Astrocyte (in vitro differentiated cells and primary cell): ENCODE measurements at regions not wholly inside any gene's neighbourhood (a gene's known extent, or its start where the extent isn't known, plus 50 kb on each side); places are given as distances from the start of the nearest gene placed in this dataset.

Experiments used
- DNase-seq: peaks from one replicate; pipeline ENCODE4 v3.0.0-alpha.2; 2010; ENCODE audit warnings: low read depth
- FAIRE-seq: peaks from 2 replicates; lab custom pipeline; 2011; peaks lifted over from hg19 to GRCh38; lab: Jason Lieb, UNC
- H2AFZ ChIP-seq: 2 replicates; pipeline ENCODE4 v1.6.0; 2012; ENCODE audit warnings: low read depth, low read length, inconsistent platforms
- H3K27ac ChIP-seq: 2 replicates; pipeline ENCODE4 v1.5.1; 2011; ENCODE audit warnings: low read depth, low read length, inconsistent platforms
- H3K27me3 ChIP-seq: 2 replicates; pipeline ENCODE4 v1.6.0; 2011; ENCODE audit warnings: low read length, inconsistent platforms; ENCODE audit not compliant: insufficient read depth
- H3K36me3 ChIP-seq: 2 replicates; pipeline ENCODE4 v1.5.1; 2011; ENCODE audit warnings: low read length, inconsistent platforms; ENCODE audit not compliant: insufficient read depth
- H3K4me1 ChIP-seq: 2 replicates; pipeline ENCODE4 v1.5.1; 2011; ENCODE audit warnings: low read length, inconsistent platforms; ENCODE audit not compliant: insufficient read depth
- H3K4me2 ChIP-seq: 2 replicates; pipeline ENCODE4 v1.6.0; 2012; ENCODE audit warnings: low read length, inconsistent platforms
- H3K4me3 ChIP-seq: 2 replicates; pipeline ENCODE4 v1.5.1; 2011; ENCODE audit warnings: low read depth, mild to moderate bottlenecking, low read length, inconsistent platforms; ENCODE audit not compliant: insufficient read depth
- H3K79me2 ChIP-seq: 2 replicates; pipeline ENCODE4 v1.6.0; 2012; ENCODE audit warnings: mild to moderate bottlenecking, low read length, inconsistent platforms; ENCODE audit not compliant: insufficient read depth
- H3K9ac ChIP-seq: 2 replicates; pipeline ENCODE4 v1.6.0; 2012; ENCODE audit warnings: mild to moderate bottlenecking, low read length, inconsistent platforms
- H3K9me3 ChIP-seq: 2 replicates; pipeline ENCODE4 v1.5.1; 2012; ENCODE audit warnings: low read depth, mild to moderate bottlenecking, low read length, inconsistent platforms; ENCODE audit not compliant: insufficient read depth
- H4K20me1 ChIP-seq: 2 replicates; pipeline ENCODE4 v1.6.0; 2012; ENCODE audit warnings: low read length, inconsistent platforms; ENCODE audit not compliant: insufficient read depth
- H3K27ac Mint-ChIP-seq: one replicate; pipeline ENCODE4 v1.8.0; 2021; ENCODE audit warnings: mild to moderate bottlenecking, mixed read lengths; ENCODE audit not compliant: unreplicated experiment
- H3K27me3 Mint-ChIP-seq: one replicate; pipeline ENCODE4 v1.8.0; 2021; ENCODE audit warnings: low read depth, mixed read lengths; ENCODE audit not compliant: unreplicated experiment
- H3K36me3 Mint-ChIP-seq: one replicate; pipeline ENCODE4 v1.8.0; 2021; ENCODE audit warnings: low read depth, mixed read lengths; ENCODE audit not compliant: unreplicated experiment
- H3K4me1 Mint-ChIP-seq: one replicate; pipeline ENCODE4 v1.8.0; 2021; ENCODE audit warnings: low read depth, mixed read lengths; ENCODE audit not compliant: unreplicated experiment
- H3K4me3 Mint-ChIP-seq: one replicate; pipeline ENCODE4 v1.8.0; 2021; ENCODE audit warnings: mild to moderate bottlenecking, moderate library complexity, mixed read lengths; ENCODE audit not compliant: unreplicated experiment
- H3K9me3 Mint-ChIP-seq: one replicate; pipeline ENCODE4 v1.8.0; 2021; ENCODE audit warnings: mild to moderate bottlenecking, mixed read lengths; ENCODE audit not compliant: unreplicated experiment
- EZH2 ChIP-seq: IDR thresholded peaks from 2 replicates; pipeline ENCODE4 v1.6.1; 2012; ENCODE audit warnings: mild to moderate bottlenecking, low read length, inconsistent platforms; ENCODE audit not compliant: insufficient read depth
- TF ChIP-seq, protein P1 (sequence below): IDR thresholded peaks from 2 replicates; pipeline ENCODE4 v1.5.1; 2011; ENCODE audit warnings: low read depth, mild to moderate bottlenecking, inconsistent platforms, low read length, moderate library complexity; ENCODE audit not compliant: insufficient read depth

DNA sequence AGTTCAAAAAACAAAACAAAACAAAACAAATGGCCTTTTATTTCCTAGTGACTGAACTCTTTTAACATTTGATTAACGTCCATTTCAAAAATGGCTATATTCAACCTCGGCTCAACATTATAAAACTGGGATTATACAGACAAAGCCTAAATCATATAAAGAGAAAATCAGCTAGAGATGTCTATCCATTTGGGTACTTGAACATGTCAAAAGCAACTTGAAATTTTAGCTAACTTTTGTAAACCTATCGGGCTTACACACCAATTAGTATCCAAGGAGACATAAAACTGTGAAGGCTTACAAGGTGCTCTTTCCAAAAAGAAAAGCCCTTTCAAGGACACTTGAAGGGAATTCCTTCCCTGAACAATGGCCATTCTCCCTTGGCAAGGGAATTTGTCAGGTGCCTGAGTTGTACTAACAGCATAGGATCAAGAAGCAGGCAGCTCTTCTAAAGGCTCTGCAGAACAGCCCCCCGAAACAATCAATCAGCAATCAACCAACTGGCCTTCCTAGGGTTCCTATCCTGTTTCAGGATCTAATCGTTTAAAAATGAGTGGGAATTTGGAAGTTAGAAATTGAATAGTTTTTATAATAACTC is 633.7 kb upstream of the HTR2C start:
- FAIRE-seq = peak; percentile 82

DNA sequence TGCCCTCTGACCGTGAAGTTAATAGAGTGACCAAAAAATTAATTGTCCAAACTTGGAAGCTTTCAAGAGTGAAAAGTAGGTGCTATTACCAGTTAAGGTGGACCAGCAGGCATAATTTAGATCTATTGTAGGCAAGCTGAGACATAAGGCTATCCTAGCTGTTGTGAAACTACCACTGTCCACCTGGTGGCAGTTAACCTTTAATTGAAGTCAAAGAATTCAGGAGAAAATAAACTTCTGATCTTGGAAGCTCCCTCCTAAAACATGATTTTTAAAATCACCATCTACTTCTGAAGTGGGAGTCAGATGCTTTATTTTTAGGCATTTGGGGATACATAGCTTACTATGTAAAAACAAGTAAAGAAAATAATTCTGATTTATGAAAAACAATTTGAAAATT is 636.3 kb upstream of the HTR2C start:
- Histone ChIP-seq H3K4me1 (no peaks in the 10 kb centered on the region), H4K20me1 (no peaks in the 10 kb centered on the region), H3K79me2 (no peaks in the 10 kb centered on the region), H3K4me2 (no peak overlapping the region), H3K27me3 (no peaks in the 10 kb centered on the region), H3K9ac (no peak overlapping the region), H2AFZ (no peak overlapping the region), H3K27ac (no peak overlapping the region), H3K36me3 (no peaks in the 10 kb centered on the region), H3K9me3 (no peaks in the 10 kb centered on the region), H3K4me3 (no peak overlapping the region)
- Mint-ChIP-seq H3K36me3 (no peaks in the 10 kb centered on the region), H3K4me1 (no peaks in the 10 kb centered on the region), H3K9me3 (peaks cover 5% of the 10 kb centered on the region), H3K27ac (no peak overlapping the region), H3K4me3 (no peak overlapping the region), H3K27me3 (no peaks in the 10 kb centered on the region)
- peak; percentile 49 for FAIRE-seq
- TF ChIP-seq EZH2 = no peak
- TF ChIP-seq, protein P1, sequence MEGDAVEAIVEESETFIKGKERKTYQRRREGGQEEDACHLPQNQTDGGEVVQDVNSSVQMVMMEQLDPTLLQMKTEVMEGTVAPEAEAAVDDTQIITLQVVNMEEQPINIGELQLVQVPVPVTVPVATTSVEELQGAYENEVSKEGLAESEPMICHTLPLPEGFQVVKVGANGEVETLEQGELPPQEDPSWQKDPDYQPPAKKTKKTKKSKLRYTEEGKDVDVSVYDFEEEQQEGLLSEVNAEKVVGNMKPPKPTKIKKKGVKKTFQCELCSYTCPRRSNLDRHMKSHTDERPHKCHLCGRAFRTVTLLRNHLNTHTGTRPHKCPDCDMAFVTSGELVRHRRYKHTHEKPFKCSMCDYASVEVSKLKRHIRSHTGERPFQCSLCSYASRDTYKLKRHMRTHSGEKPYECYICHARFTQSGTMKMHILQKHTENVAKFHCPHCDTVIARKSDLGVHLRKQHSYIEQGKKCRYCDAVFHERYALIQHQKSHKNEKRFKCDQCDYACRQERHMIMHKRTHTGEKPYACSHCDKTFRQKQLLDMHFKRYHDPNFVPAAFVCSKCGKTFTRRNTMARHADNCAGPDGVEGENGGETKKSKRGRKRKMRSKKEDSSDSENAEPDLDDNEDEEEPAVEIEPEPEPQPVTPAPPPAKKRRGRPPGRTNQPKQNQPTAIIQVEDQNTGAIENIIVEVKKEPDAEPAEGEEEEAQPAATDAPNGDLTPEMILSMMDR = no peak
- no peak for DNase-seq

More for the DNA sequence above, 633.7 kb upstream of the HTR2C start:
- H4K20me1 ChIP-seq = no peaks in the 10 kb centered on the region
- TF ChIP-seq, protein P1 = no peak
- no peak for TF ChIP-seq EZH2
- H3K4me3 Mint-ChIP-seq = no peak overlapping the region
- no peaks in the 10 kb centered on the region for H3K27me3 Mint-ChIP-seq
- H3K36me3 ChIP-seq = no peaks in the 10 kb centered on the region
- H3K79me2 ChIP-seq = no peaks in the 10 kb centered on the region
- DNase-seq = no peak
- H3K4me1 ChIP-seq = no peaks in the 10 kb centered on the region
- no peak overlapping the region for H3K4me3 ChIP-seq
- peaks cover 5% of the 10 kb centered on the region for H3K9me3 Mint-ChIP-seq
- no peaks in the 10 kb centered on the region for H3K36me3 Mint-ChIP-seq
- H3K9me3 ChIP-seq = no peaks in the 10 kb centered on the region
- no peak overlapping the region for H3K9ac ChIP-seq
- H3K27me3 ChIP-seq = no peaks in the 10 kb centered on the region
- no peak overlapping the region for H2AFZ ChIP-seq
- H3K27ac Mint-ChIP-seq = no peak overlapping the region
- no peak overlapping the region for H3K4me2 ChIP-seq
- no peaks in the 10 kb centered on the region for H3K4me1 Mint-ChIP-seq
- H3K27ac ChIP-seq = no peak overlapping the region

DNA sequence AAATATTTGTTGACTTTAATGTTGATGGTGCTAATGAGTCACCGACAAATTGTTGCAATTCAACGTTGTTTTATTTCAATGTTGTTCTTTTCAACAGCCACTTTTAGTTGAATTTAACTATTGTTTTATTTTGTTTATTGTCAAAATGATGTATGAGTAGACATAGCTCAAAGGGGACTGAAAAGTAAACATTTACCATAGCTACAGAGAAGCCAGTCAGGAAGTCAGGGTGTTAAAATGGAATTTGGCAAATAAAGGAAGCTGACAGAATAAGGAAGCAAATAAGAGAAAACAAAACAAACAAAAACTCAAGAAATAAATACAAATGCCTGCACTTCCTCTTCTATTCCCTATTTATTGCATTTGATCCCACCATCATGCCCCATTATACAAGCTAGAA is 648.4 kb upstream of the HTR2C start:
- H3K4me2 ChIP-seq = no peak overlapping the region
- TF ChIP-seq EZH2 = no peak
- TF ChIP-seq, protein P1 = no peak

More for the DNA sequence above, 648.4 kb upstream of the HTR2C start:
- Histone ChIP-seq H3K9me3 (no peaks in the 10 kb centered on the region), H3K9ac (no peak overlapping the region), H3K79me2 (no peaks in the 10 kb centered on the region), H3K27ac (no peak overlapping the region), H3K36me3 (no peaks in the 10 kb centered on the region), H3K4me3 (no peak overlapping the region), H2AFZ (no peak overlapping the region), H3K27me3 (no peaks in the 10 kb centered on the region), H4K20me1 (no peaks in the 10 kb centered on the region), H3K4me1 (no peaks in the 10 kb centered on the region)
- DNase-seq (no peak), FAIRE-seq (peak; percentile 73)
- no peaks in the 10 kb centered on the region for H3K27me3 Mint-ChIP-seq
- H3K27ac Mint-ChIP-seq = no peak overlapping the region
- H3K36me3 Mint-ChIP-seq = no peaks in the 10 kb centered on the region
- H3K9me3 Mint-ChIP-seq = no peaks in the 10 kb centered on the region
- no peaks in the 10 kb centered on the region for H3K4me1 Mint-ChIP-seq
- H3K4me3 Mint-ChIP-seq = no peak overlapping the region
